ENCODE measurements at regions not wholly inside any gene's neighbourhood (a gene's known extent, or its start where the extent isn't known, plus 50 kb on each side); places are given as distances from the start of the nearest gene placed in this dataset.

DNA sequence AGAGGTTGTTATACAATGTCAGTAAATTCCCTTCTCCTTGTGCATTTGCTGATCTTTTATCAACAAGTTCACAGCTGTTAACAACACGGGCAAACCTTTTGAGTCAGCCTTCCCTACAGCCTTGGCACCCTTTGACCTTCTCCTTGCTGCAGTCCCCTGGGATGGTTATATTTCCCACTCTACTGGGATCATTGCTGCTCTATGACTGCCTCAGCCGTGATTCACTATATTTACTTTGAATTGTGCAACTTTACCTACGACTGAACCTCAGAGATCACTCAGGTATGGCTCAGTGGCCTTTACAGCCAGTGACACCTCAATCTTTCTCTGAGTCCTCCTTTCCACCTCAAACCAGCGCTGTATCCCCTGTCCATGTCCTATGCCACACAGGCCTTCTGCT, 1293.3 kb downstream of the EPHA7 start:
- Histone ChIP-seq H2AFZ (ENCODE audit: control insufficient read depth, low read depth, low read length) (no peak overlapping the region), H3K27ac (ENCODE audit: control insufficient read depth, insufficient read depth) (no peak overlapping the region), H3K27me3 (replicated peaks in 1 of 2; ENCODE audit: control insufficient read depth in 2 of 2, insufficient read depth in 2 of 2, low read length in 1 of 2) (no peaks in the 10 kb centered on the region), H3K4me3 (no peak overlapping the region), H3K36me3 (ENCODE audit: control insufficient read depth in 2 of 2, insufficient read depth in 2 of 2, low read length in 1 of 2) (no peaks in the 10 kb centered on the region), H3K4me2 (ENCODE audit: control insufficient read depth, insufficient read depth) (no peak overlapping the region), H4K20me1 (ENCODE audit: control insufficient read depth, insufficient read depth) (no peaks in the 10 kb centered on the region), H3K4me1 (ENCODE audit: control insufficient read depth, insufficient read depth, low read length) (no peaks in the 10 kb centered on the region), H3K9me3 (replicated peaks; ENCODE audit: control insufficient read depth, insufficient read depth, low read length) (no peaks in the 10 kb centered on the region), H3K9ac (ENCODE audit: control insufficient read depth, insufficient read depth, low read length) (no peak overlapping the region), H3K79me2 (ENCODE audit: control insufficient read depth, insufficient read depth, low read length) (no peaks in the 10 kb centered on the region)
- ATAC-seq (no peak), FAIRE-seq (no peak), DNase-seq (ENCODE audit: low read depth, low spot score) (no peak)
- TF ChIP-seq SPI1 (IDR thresholded peaks at IDR 0.05; ENCODE audit: borderline replicate concordance, insufficient read depth, low read depth, low read length) = no peak
- no TSS peak for BruUV-seq (replicated peaks)
- ChIA-PET CTCF (interaction anchor here (0.7 kb wide), 1 partner anchor 44 kb away, joined by 3 read pairs; no protein-coding TSS in a partner anchor), SMC1A (ENCODE audit: uncharacterized antibody, unreplicated experiment) (interaction anchor here (0.6 to 2.8 kb wide), 7 partner anchors 12 to 796 kb away, joined by 3 to 11 read pairs (median 5); no protein-coding TSS in a partner anchor), POLR2A (interaction anchor here (0.5 to 0.8 kb wide), 2 partner anchors 76 to 139 kb away, joined by 3 read pairs; no protein-coding TSS in a partner anchor), RAD21 (ENCODE audit: unreplicated experiment) (interaction anchor here (0.8 to 1.4 kb wide), 3 partner anchors 9 to 613 kb away, joined by 3 read pairs; no protein-coding TSS in a partner anchor)
- in situ Hi-C loops (cut with MboI) (no loop called here), intact Hi-C loops (cut with micrococcal nuclease; ENCODE audit: unreplicated experiment) (loop anchor here (10.0 kb wide), 1 partner anchor 509 kb away; no protein-coding TSS in a partner anchor)
- WGBS (ENCODE audit: insufficient coverage, insufficient replicate concordance, low lambda C conversion rate, missing lambda C conversion rate) = 1% methylated on average over 4 of the region's 4 CpGs

DNA sequence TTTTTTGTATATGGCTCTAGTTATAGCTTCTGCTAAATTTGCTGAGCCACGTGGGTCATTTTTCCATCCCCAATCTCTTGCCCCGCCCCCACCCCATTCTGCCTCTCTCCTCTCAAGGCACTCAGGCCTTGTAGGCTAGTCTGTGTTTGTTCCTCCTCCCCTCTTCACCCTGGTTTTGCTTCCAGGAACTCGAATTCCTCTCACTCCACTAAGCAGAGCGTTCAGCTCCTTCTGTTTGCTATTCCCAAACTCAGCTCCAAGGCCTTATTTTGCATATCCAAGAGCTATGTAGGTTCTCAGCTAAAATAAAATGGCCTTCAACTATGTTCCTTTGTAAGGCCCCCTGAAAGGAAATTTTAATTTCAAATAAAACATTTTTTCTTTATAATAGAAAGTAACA, 1293.7 kb downstream of the EPHA7 start:
- FAIRE-seq = no peak
- RAD21 ChIA-PET (ENCODE audit: unreplicated experiment) = interaction anchor here (0.8 to 1.4 kb wide), 3 partner anchors 9 to 613 kb away, joined by 3 read pairs; no protein-coding TSS in a partner anchor
- Histone ChIP-seq H3K27me3 (replicated peaks in 1 of 2; ENCODE audit: control insufficient read depth in 2 of 2, insufficient read depth in 2 of 2, low read length in 1 of 2) (no peaks in the 10 kb centered on the region), H3K9ac (ENCODE audit: control insufficient read depth, insufficient read depth, low read length) (no peak overlapping the region), H4K20me1 (ENCODE audit: control insufficient read depth, insufficient read depth) (no peaks in the 10 kb centered on the region), H3K4me3 (no peak overlapping the region), H3K4me1 (ENCODE audit: control insufficient read depth, insufficient read depth, low read length) (no peaks in the 10 kb centered on the region), H3K79me2 (ENCODE audit: control insufficient read depth, insufficient read depth, low read length) (no peaks in the 10 kb centered on the region), H2AFZ (ENCODE audit: control insufficient read depth, low read depth, low read length) (no peak overlapping the region), H3K36me3 (ENCODE audit: control insufficient read depth in 2 of 2, insufficient read depth in 2 of 2, low read length in 1 of 2) (no peaks in the 10 kb centered on the region), H3K9me3 (replicated peaks; ENCODE audit: control insufficient read depth, insufficient read depth, low read length) (no peaks in the 10 kb centered on the region), H3K27ac (ENCODE audit: control insufficient read depth, insufficient read depth) (no peak overlapping the region), H3K4me2 (ENCODE audit: control insufficient read depth, insufficient read depth) (no peak overlapping the region)
- ATAC-seq = no peak
- no peak for DNase-seq (ENCODE audit: low read depth, low spot score)
- CTCF ChIA-PET = interaction anchor here (0.7 kb wide), 1 partner anchor 44 kb away, joined by 3 read pairs; no protein-coding TSS in a partner anchor
- 0% methylated on average over 3 of the region's 4 CpGs for WGBS (ENCODE audit: insufficient coverage, insufficient replicate concordance, low lambda C conversion rate, missing lambda C conversion rate)
- POLR2A ChIA-PET = interaction anchor here (0.5 to 0.8 kb wide), 2 partner anchors 76 to 139 kb away, joined by 3 read pairs; no protein-coding TSS in a partner anchor
- no TSS peak for BruUV-seq (replicated peaks)
- in situ Hi-C loops (cut with MboI) (no loop called here), intact Hi-C loops (cut with micrococcal nuclease; ENCODE audit: unreplicated experiment) (loop anchor here (10.0 kb wide), 1 partner anchor 509 kb away; no protein-coding TSS in a partner anchor)
- SMC1A ChIA-PET (ENCODE audit: uncharacterized antibody, unreplicated experiment) = interaction anchor here (0.6 to 2.8 kb wide), 8 partner anchors 11 to 796 kb away, joined by 3 to 11 read pairs (median 4); no protein-coding TSS in a partner anchor
- TF ChIP-seq ZNF622 (IDR thresholded peaks at IDR 0.05) (no peak), LARP7 (IDR thresholded peaks at IDR 0.05) (no peak), IKZF2 (IDR thresholded peaks at IDR 0.05) (no peak), ZNF384 (IDR thresholded peaks at IDR 0.05; ENCODE audit: borderline replicate concordance, low read depth, low read length) (no peak), SRF (IDR thresholded peaks at IDR 0.05; ENCODE audit: low read depth in 2 of 2, low read length in 2 of 2) (no peak), SMARCA5 (IDR thresholded peaks at IDR 0.05) (no peak), JUNB (IDR thresholded peaks at IDR 0.05) (no peak), CREB1 (IDR thresholded peaks at IDR 0.05; ENCODE audit: low read depth) (no peak), KDM1A (IDR thresholded peaks at IDR 0.05; ENCODE audit: borderline replicate concordance) (no peak)
- TF ChIP-seq, protein P1, sequence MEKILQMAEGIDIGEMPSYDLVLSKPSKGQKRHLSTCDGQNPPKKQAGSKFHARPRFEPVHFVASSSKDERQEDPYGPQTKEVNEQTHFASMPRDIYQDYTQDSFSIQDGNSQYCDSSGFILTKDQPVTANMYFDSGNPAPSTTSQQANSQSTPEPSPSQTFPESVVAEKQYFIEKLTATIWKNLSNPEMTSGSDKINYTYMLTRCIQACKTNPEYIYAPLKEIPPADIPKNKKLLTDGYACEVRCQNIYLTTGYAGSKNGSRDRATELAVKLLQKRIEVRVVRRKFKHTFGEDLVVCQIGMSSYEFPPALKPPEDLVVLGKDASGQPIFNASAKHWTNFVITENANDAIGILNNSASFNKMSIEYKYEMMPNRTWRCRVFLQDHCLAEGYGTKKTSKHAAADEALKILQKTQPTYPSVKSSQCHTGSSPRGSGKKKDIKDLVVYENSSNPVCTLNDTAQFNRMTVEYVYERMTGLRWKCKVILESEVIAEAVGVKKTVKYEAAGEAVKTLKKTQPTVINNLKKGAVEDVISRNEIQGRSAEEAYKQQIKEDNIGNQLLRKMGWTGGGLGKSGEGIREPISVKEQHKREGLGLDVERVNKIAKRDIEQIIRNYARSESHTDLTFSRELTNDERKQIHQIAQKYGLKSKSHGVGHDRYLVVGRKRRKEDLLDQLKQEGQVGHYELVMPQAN (conservative IDR thresholded peaks at IDR 0.05) = no peak
- TF ChIP-seq, protein P2, sequence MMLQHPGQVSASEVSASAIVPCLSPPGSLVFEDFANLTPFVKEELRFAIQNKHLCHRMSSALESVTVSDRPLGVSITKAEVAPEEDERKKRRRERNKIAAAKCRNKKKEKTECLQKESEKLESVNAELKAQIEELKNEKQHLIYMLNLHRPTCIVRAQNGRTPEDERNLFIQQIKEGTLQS (IDR thresholded peaks at IDR 0.05; ENCODE audit: borderline replicate concordance, extremely low read depth, low read depth, low read length) = no peak
- TF ChIP-seq, protein P3, sequence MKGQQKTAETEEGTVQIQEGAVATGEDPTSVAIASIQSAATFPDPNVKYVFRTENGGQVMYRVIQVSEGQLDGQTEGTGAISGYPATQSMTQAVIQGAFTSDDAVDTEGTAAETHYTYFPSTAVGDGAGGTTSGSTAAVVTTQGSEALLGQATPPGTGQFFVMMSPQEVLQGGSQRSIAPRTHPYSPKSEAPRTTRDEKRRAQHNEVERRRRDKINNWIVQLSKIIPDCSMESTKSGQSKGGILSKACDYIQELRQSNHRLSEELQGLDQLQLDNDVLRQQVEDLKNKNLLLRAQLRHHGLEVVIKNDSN (IDR thresholded peaks at IDR 0.05; ENCODE audit: borderline replicate concordance, extremely low read length, insufficient read depth, low read depth, low read length) = no peak

All from GM12878 (cell line).